Hepatocyte (in vitro differentiated cells): ENCODE measurements at regions not wholly inside any gene's neighbourhood (a gene's known extent, or its start where the extent isn't known, plus 50 kb on each side); places are given as distances from the start of the nearest gene placed in this dataset.

ENCODE experiments used
- EZH2phosphoT487 ChIP-seq: fragments of 200-600 bp; sonication (generic); IDR thresholded peaks from one replicate; pipeline ENCODE4 v1.6.1; 2018; ENCODE audit warnings: antibody characterized with exemption, mild to moderate bottlenecking, low read depth, moderate library complexity; ENCODE audit not compliant: unreplicated experiment, severe bottlenecking
- TF ChIP-seq, protein P1 (sequence below): fragments of 200-600 bp; sonication (generic); IDR thresholded peaks from 2 replicates; pipeline ENCODE4 v1.5.1; 2016; ENCODE audit warnings: antibody characterized with exemption, mild to moderate bottlenecking; ENCODE audit not compliant: poor library complexity

DNA sequence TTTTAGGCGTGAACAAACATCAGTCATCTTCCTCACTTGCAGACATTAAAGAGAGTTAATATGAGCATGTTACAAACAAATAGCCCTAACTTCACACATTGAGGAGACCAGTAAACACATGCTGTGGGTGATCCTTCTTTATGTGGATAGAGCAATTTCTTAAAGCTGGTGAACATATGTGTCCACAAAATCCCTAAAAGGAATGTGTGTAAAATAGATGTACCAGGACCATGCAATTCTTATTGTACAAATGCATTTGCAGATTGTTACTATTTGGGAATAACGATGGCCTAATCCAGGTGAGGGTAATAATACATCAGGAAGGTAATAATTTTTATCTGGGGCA, 228.9 kb downstream of the ALDH8A1 start:
- TF ChIP-seq, protein P1, sequence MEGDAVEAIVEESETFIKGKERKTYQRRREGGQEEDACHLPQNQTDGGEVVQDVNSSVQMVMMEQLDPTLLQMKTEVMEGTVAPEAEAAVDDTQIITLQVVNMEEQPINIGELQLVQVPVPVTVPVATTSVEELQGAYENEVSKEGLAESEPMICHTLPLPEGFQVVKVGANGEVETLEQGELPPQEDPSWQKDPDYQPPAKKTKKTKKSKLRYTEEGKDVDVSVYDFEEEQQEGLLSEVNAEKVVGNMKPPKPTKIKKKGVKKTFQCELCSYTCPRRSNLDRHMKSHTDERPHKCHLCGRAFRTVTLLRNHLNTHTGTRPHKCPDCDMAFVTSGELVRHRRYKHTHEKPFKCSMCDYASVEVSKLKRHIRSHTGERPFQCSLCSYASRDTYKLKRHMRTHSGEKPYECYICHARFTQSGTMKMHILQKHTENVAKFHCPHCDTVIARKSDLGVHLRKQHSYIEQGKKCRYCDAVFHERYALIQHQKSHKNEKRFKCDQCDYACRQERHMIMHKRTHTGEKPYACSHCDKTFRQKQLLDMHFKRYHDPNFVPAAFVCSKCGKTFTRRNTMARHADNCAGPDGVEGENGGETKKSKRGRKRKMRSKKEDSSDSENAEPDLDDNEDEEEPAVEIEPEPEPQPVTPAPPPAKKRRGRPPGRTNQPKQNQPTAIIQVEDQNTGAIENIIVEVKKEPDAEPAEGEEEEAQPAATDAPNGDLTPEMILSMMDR, result no peak
- no peak for TF ChIP-seq EZH2phosphoT487
